ENCODE measurements at regions not wholly inside any gene's neighbourhood (a gene's known extent, or its start where the extent isn't known, plus 50 kb on each side); places are given as distances from the start of the nearest gene placed in this dataset.

DNA sequence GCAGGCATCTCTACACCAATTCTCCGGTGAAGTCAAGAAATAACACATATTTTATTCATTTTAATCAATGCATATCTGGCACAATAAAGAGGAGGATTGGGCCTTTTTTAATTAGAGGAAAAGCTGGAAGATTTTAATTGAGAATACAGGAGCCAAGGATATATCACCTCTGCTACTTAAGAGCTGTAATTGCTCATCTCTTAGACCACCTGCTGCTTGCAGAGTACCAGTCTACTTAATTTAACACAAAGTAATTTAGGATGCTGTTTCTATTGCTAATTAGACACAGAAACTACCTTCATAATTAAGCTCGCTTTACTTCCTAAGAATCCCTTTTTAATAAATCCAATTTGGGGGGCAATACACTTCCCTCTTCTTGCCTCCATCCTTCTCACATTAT, 326.9 kb downstream of the TENT4A start:
- TF ChIP-seq EZH2 (IDR thresholded peaks at IDR 0.05; ENCODE audit: borderline replicate concordance, insufficient read depth, low read depth, low read length, poor library complexity, severe bottlenecking), result no peak
- TF ChIP-seq, protein P1, sequence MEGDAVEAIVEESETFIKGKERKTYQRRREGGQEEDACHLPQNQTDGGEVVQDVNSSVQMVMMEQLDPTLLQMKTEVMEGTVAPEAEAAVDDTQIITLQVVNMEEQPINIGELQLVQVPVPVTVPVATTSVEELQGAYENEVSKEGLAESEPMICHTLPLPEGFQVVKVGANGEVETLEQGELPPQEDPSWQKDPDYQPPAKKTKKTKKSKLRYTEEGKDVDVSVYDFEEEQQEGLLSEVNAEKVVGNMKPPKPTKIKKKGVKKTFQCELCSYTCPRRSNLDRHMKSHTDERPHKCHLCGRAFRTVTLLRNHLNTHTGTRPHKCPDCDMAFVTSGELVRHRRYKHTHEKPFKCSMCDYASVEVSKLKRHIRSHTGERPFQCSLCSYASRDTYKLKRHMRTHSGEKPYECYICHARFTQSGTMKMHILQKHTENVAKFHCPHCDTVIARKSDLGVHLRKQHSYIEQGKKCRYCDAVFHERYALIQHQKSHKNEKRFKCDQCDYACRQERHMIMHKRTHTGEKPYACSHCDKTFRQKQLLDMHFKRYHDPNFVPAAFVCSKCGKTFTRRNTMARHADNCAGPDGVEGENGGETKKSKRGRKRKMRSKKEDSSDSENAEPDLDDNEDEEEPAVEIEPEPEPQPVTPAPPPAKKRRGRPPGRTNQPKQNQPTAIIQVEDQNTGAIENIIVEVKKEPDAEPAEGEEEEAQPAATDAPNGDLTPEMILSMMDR (IDR thresholded peaks at IDR 0.05), result no peak
